ENCODE measurements at regions not wholly inside any gene's neighbourhood (a gene's known extent, or its start where the extent isn't known, plus 50 kb on each side); places are given as distances from the start of the nearest gene placed in this dataset.

DNA sequence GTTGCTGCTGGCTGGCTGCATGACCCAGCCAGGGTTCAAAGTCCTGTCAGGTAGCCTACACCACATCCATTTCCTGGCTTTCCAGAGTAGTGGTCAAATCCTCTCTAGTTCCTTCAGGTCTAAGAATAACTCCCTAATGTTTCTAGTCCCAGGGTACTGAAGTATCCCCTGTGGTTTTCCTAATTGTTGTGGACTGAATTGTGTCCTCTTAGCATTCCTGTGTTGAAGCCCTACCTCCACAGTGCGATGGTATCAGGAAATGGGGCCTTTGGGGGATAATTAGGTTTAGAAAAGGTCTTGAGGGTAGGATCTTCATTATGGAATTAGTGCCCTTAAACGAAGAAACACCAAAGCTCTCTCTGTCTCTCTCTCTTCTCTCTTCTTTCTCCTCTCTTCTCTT, 191.8 kb upstream of the CCNG1 start:
- no peak overlapping the region for H3K4me3 ChIP-seq (ENCODE audit: low read depth, low read length)
- no peak for DNase-seq (ENCODE audit: low read depth)
- TF ChIP-seq, protein P1, sequence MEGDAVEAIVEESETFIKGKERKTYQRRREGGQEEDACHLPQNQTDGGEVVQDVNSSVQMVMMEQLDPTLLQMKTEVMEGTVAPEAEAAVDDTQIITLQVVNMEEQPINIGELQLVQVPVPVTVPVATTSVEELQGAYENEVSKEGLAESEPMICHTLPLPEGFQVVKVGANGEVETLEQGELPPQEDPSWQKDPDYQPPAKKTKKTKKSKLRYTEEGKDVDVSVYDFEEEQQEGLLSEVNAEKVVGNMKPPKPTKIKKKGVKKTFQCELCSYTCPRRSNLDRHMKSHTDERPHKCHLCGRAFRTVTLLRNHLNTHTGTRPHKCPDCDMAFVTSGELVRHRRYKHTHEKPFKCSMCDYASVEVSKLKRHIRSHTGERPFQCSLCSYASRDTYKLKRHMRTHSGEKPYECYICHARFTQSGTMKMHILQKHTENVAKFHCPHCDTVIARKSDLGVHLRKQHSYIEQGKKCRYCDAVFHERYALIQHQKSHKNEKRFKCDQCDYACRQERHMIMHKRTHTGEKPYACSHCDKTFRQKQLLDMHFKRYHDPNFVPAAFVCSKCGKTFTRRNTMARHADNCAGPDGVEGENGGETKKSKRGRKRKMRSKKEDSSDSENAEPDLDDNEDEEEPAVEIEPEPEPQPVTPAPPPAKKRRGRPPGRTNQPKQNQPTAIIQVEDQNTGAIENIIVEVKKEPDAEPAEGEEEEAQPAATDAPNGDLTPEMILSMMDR (IDR thresholded peaks at IDR 0.05; ENCODE audit: low read depth, low read length), result no peak
- TF ChIP-seq, protein P2, sequence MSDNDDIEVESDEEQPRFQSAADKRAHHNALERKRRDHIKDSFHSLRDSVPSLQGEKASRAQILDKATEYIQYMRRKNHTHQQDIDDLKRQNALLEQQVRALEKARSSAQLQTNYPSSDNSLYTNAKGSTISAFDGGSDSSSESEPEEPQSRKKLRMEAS (IDR thresholded peaks at IDR 0.05; ENCODE audit: low read depth, low read length), result no peak
- TF ChIP-seq MYC (IDR thresholded peaks at IDR 0.05; ENCODE audit: low read depth, low read length), result no peak
- TF ChIP-seq POLR2A (IDR thresholded peaks at IDR 0.05; ENCODE audit: extremely low read depth, insufficient read length), result no peak

DNA sequence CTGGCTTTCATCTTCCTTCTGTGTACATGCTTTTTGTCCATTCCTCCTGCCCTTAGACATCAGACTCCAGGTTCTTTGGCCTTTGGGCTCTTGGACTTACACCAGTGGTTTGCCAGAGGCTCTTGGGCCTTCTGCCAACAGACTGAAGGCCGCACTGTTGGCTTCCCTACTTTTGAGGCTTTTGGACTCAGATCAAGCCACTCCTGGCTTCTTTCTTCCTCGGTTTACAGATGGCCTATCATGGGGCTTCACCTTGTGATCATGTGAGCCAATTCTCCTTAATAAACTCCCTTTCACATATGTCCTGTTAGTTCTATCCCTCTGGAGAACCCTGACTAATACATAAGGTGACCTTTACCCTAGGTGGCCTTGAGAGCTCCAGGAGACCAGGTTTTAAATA, 189.1 kb upstream of the CCNG1 start:
- no peak for DNase-seq (ENCODE audit: low read depth)
- TF ChIP-seq, protein P1 (IDR thresholded peaks at IDR 0.05; ENCODE audit: low read depth, low read length), result no peak
- TF ChIP-seq MYC (IDR thresholded peaks at IDR 0.05; ENCODE audit: low read depth, low read length), result no peak
- TF ChIP-seq, protein P2 (IDR thresholded peaks at IDR 0.05; ENCODE audit: low read depth, low read length), result no peak
- TF ChIP-seq POLR2A (IDR thresholded peaks at IDR 0.05; ENCODE audit: extremely low read depth, insufficient read length), result no peak
- H3K4me3 ChIP-seq (ENCODE audit: low read depth, low read length), result no peak overlapping the region

DNA sequence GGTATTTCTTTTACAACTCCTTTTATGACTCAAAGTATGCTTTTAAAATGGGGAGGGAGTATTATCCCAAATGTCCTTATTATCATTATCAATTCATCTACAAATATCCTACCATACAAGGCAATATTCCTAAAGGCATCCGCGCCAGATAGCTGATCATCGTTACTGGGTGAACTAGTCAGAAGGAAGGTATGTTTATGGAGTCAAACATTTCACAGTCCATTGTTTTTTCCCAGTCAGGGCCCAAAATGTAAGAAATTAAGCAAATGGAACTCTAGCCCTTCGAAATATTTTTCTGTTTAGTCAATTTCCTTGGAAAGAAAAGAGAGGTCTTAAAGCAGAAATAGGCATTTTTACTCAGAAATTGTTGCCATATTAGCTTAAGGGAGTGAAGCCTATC, 188.5 kb upstream of the CCNG1 start:
- DNase-seq (ENCODE audit: low read depth), result no peak
- no peak overlapping the region for H3K4me3 ChIP-seq (ENCODE audit: low read depth, low read length)
- TF ChIP-seq POLR2A (IDR thresholded peaks at IDR 0.05; ENCODE audit: extremely low read depth, insufficient read length) (no peak), MYC (IDR thresholded peaks at IDR 0.05; ENCODE audit: low read depth, low read length) (no peak)
- TF ChIP-seq, protein P1 (IDR thresholded peaks at IDR 0.05; ENCODE audit: low read depth, low read length), result no peak
- TF ChIP-seq, protein P2 (IDR thresholded peaks at IDR 0.05; ENCODE audit: low read depth, low read length), result no peak

DNA sequence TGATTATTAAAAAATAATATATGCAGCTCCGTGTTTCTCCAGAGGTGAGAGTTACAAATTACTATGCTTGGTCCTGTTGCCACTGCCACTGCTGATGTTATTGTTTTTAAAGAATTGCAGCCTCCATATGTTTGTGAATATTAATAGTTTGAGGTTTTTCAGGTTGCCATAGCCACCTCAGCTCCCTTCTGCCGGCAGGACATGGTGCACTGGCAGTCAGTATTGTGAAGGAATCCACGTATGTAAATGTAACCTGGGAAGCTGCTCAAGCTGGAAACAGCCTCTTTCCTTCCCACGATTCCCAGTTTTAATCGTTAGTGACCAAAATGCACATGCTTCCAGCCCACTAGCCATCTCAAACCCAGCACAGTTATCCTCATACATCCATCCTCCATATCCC, 184.4 kb upstream of the CCNG1 start:
- no peak for DNase-seq (ENCODE audit: low read depth)
- no peak overlapping the region for H3K4me3 ChIP-seq (ENCODE audit: low read depth, low read length)
- TF ChIP-seq MYC (IDR thresholded peaks at IDR 0.05; ENCODE audit: low read depth, low read length), result no peak
- TF ChIP-seq, protein P1 (IDR thresholded peaks at IDR 0.05; ENCODE audit: low read depth, low read length), result no peak
- TF ChIP-seq, protein P2 (IDR thresholded peaks at IDR 0.05; ENCODE audit: low read depth, low read length), result no peak
- no peak for TF ChIP-seq POLR2A (IDR thresholded peaks at IDR 0.05; ENCODE audit: extremely low read depth, insufficient read length)

DNA sequence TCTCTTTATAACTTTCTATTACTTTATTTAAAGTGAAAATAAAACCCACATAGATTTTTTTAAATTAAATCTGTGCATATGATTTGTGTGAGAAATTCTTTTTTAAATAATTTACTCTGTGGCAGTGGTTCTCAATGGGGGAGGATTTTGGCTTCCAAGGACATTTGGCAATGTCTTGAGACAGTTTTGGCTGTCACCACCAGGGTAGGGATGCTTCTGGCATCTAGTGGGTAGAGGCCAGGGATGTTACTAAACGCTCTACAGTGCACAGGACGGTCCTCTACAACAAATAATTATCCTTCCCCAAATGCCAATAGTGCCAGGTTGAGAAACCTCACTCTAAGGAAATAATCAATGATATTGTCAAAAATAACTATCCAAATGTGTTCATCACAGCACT, 177.9 kb upstream of the CCNG1 start:
- TF ChIP-seq, protein P1 (IDR thresholded peaks at IDR 0.05; ENCODE audit: low read depth, low read length), result no peak
- TF ChIP-seq MYC (IDR thresholded peaks at IDR 0.05; ENCODE audit: low read depth, low read length) (no peak), POLR2A (IDR thresholded peaks at IDR 0.05; ENCODE audit: extremely low read depth, insufficient read length) (no peak)
- TF ChIP-seq, protein P2 (IDR thresholded peaks at IDR 0.05; ENCODE audit: low read depth, low read length), result no peak
- no peak overlapping the region for H3K4me3 ChIP-seq (ENCODE audit: low read depth, low read length)
- DNase-seq (ENCODE audit: low read depth), result no peak

DNA sequence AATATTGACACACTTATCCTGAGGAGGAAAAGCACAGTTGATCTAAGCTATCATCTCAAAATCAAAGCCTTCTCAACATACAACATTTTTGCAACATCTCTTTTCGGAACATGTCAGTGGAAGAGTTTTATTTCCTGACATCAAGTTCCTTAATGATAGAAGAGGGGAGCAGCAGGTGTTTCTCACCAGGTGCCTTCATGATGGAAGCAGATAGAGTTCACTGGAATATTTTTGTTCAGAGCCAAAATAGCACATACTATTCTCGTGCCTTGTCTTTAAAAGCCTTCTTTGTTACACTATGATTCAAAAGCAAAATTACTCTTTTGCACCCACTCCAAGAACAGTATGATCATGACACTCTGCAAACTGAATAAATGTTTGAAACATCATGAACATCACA, 176.9 kb upstream of the CCNG1 start:
- DNase-seq (ENCODE audit: low read depth), result no peak
- TF ChIP-seq, protein P1 (IDR thresholded peaks at IDR 0.05; ENCODE audit: low read depth, low read length), result no peak
- TF ChIP-seq, protein P2 (IDR thresholded peaks at IDR 0.05; ENCODE audit: low read depth, low read length), result no peak
- TF ChIP-seq POLR2A (IDR thresholded peaks at IDR 0.05; ENCODE audit: extremely low read depth, insufficient read length), result no peak
- no peak for TF ChIP-seq MYC (IDR thresholded peaks at IDR 0.05; ENCODE audit: low read depth, low read length)
- no peak overlapping the region for H3K4me3 ChIP-seq (ENCODE audit: low read depth, low read length)

All from NB4 (cell line).